UCSD-AML1 (cell line): ENCODE measurements at regions not wholly inside any gene's neighbourhood (a gene's known extent, or its start where the extent isn't known, plus 50 kb on each side); places are given as distances from the start of the nearest gene placed in this dataset.
"Not testable (repeated sequence)": the region's sequence is repeated elsewhere in the genome, so short reads cannot be mapped to it uniquely, and the experiment has no call there.

Experiments
- DNase-seq: peaks from one replicate; lab custom pipeline; 2025; ENCODE audit not compliant: unreplicated experiment; lab: John Stamatoyannopoulos, UW

- DNase-seq: peak; percentile 15
Observed at GRCh38 chr9:21591221-21592062, 109.3 kb upstream of the IFNE start.

DNA sequence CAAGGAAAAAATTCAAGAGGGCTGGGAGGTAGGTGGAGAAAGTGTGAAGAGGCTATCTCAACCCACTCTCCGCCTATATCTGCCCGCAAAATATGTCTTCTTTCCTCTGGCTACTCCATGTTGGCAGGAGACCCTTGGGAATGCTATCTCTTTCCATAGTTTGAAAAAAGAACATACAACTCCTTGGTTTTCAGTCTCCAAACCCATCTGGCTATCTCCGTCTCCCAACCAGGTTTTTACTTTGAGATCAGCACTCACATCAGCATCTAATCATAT lies 109.9 kb upstream of the IFNE start:
- DNase-seq: no peak

- no peak for DNase-seq
Observed at GRCh38 chr9:21597284-21597683, 115.2 kb upstream of the IFNE start.

- DNase-seq: no peak
Observed at GRCh38 chr9:21598749-21599148, 116.6 kb upstream of the IFNE start.

- no peak for DNase-seq
Observed at GRCh38 chr9:21605489-21605931, 123.4 kb upstream of the IFNE start.

DNA sequence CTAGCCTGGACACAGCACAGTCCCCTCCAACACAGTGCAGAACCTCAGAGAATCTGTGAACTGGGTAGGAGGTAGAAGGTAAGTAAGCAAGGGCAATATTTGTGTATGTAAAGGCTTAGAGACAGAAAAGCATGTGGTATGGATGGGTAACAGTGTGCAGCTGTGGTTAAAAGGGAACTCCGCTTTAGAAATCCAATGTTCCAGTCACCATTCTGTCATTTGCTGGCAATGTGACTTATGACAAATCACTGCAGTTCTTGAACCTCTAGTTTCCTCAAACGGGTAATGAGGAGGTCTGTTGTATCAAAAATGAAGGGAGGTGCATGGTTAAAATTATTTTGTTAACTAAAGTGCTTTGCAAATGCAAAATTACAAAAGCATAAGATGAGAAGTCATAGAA lies 125.5 kb upstream of the IFNE start:
- DNase-seq: no peak

DNA sequence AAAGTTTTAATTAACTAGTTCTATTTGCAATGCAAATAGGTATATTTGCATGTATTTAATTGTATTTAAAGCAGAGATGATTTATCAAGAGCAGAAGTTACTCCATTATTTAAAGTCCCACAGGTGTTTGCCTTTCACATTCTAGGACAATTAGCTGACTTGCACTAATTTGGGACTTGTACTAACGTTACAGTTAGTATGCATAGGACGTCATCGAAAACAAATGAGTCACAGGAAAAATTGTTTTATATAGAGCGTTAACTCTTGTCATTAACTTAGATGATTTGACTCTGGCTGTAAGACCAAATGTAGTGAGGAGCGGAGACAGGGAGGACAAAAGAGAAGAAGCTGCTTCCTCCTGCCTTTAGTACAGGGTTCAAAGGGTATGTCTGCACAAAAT lies 126.1 kb upstream of the IFNE start:
- DNase-seq: no peak

DNA sequence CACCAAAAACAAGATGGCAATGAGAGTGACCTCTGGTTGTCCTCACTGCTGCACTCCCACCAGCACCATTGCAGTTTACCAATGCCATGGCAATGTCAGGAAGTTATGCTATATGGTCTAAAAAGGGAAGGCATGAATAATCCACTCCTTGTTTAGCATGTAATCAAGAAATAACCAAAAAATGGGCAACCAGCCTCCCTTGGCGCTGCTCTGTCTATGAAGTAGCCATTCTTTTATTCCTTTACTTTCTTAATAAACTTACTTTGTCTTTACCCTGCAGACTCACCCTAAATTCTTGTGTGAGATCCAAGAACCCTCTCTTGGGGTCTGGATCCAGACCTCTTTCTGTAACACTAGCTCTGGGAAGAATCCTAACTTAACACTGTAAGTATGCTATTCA lies 127.4 kb upstream of the IFNE start:
- no peak for DNase-seq

DNA sequence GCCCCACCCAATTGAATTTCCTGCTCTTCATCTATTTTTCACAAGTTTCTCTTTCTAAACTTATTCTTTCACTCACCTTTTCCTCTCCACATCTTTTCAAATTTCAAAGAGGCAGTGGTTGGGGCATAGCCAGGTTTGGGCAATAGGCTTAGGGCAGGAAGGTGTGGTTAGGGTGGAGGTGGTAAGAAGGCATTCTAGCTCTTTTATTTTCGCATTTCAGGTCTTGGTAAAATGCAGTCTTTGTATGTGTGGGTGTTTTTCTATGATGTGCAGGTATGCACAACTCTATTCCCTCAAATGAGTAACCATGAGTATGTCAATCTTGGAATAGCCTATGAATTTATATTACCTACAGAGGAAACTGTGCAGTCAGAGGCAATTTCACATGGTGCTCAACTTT lies 129.8 kb upstream of the IFNE start:
- DNase-seq: no peak

DNA sequence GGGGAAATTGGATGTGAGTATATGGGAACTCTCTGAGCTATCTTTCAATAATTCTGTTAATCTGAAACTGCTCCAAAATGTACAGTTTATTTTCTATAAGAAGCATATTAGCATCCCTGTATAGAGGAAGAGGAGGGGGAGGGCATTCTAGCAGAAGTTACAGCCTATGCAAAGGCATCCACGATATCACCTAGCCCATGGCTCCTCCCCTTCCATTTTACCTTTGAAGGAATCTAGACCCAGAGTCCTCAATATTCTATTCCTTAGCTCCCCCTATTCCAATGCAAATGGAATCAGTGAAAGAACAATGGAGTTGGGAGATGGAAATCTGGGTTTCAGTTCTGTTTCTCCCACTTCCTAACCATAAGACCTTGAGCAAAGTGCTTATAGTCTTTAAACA lies 132.9 kb upstream of the IFNE start:
- DNase-seq: no peak

- DNase-seq: no peak
Observed at GRCh38 chr9:21615446-21615845, 133.3 kb upstream of the IFNE start.

- DNase-seq: no peak
Observed at GRCh38 chr9:21616082-21616778, 134.1 kb upstream of the IFNE start.

GRCh38 chr9:21624675-21625644 lies 142.8 kb upstream of the IFNE start:
- no peak for DNase-seq

DNA sequence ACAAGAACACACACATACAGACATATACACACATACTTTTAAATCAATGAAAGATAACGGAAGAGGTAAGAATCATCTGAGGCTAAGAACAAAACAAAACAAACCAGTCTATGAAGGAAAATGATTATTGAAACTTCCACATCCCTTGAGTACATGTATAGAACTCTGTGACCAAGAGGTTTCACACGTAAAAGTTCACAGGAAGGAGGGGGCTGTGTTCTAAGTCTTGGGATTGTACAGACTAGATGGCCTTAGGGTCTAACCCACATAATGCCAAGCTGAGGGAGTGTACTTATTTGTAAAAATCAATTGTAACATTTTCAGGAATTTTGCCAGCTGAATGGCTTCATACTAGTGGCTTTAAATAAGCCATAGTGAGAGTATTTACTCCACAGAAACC lies 144.4 kb upstream of the IFNE start:
- DNase-seq: no peak

GRCh38 chr9:21628954-21629353 lies 146.8 kb upstream of the IFNE start:
- not testable (repeated sequence) for DNase-seq

DNA sequence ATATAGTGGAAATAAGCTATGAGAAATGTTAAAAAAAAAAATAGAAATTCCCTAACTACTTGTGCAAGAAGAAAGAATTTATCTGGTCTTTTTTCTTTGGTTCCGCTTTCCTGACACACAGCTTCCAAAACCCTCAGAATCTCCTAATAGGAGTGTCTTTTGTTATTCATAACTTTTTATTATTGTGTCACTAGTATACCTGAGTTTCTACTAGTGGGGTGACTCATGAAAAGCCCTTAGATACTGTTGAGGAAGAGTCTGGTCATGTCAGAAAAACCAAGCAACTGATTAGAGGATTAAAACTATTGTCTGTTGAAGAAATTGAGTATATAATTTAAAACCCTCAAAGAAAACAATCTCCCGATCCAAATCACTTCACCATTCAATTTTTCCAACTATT lies 152.8 kb upstream of the IFNE start:
- DNase-seq: no peak

DNA sequence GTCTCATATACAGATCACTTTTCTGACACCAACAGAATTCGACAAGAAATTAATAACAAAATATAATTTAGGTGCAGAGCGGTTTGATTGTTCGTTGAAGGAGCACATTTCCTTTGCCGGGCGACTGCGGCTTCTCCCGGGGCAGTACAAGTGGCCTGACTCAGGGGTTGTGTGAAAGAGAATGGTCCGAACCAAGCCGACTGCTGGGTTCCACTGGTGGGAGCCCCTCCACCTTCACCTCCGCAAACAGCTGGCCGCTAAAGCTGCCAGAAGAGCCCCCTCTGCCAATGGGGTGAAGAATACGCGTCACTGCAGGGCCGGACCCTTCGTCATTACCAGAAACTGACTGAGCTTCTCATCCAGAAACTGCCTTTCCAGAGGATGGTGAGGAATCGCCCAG lies 156.0 kb upstream of the IFNE start:
- DNase-seq: no peak

GRCh38 chr9:21653091-21653490 lies 149.3 kb upstream of the MTAP start:
- no peak for DNase-seq

- DNase-seq: no peak
Observed at GRCh38 chr9:21653589-21653988, 148.8 kb upstream of the MTAP start.

DNA sequence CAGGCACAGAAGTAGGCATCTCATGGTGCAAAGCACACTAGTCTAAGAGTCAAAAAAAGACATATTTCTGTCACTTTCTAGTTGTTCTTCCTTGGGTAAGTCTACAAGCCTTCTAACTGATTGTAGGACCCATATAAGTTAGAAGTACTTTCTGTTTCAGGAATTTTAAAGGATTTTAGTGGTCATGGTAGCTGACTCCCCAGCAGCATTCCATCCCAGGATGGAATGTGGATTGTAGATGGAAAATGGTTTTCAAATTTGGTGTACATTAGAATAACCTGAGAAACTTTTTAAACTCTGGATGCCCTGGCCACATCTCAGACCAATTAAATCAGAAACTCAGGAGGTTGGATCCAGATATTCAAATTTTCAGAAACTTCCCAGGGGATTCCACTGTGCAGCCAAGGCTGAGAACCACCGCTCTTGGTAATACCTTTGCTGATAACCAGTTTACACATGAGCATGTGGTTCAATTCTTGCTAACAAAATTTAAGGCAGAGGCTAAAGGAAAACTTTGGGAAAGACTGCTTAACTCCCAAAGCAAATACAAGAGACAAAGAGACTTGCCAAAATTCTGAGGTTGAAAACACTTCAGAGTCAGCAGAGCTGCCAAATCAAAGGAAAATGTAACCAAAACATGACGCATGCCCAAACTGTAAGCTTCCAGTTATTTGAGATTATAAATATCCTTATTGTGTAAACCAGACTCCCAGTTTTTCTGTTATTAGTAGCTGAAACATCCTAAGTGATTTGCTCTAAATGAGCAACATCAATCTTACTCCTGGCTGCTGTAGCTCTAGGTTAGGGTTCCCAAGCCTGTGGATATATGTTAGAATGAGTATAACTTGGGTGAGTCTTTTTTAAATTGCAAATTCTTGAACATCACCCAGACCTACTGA lies 145.4 kb upstream of the MTAP start:
- no peak for DNase-seq
